ENCODE measurements at regions not wholly inside any gene's neighbourhood (a gene's known extent, or its start where the extent isn't known, plus 50 kb on each side); places are given as distances from the start of the nearest gene placed in this dataset.

GRCh38 chr6:119533603-119534279 is 184.2 kb upstream of the MAN1A1 start:
- intact Hi-C loops (cut with micrococcal nuclease) = loop anchor here (2.0 to 10.0 kb wide), 3 partner anchors 71 to 389 kb away; partner anchors contain the start of gene MAN1A1
- no peak overlapping the region for H3K27ac Mint-ChIP-seq
- H3K36me3 Mint-ChIP-seq = no peaks in the 10 kb centered on the region
- H3K27me3 Mint-ChIP-seq = peaks cover 7% of the 10 kb centered on the region
- ChIA-PET CTCF (no interaction called here), POLR2A (no interaction called here)
- no peak overlapping the region for H3K4me3 Mint-ChIP-seq
- H3K4me1 Mint-ChIP-seq (ENCODE audit: low read depth) = peaks cover 8% of the 10 kb centered on the region
- no peaks in the 10 kb centered on the region for H3K9me3 Mint-ChIP-seq
- DNase-seq = no peak

GRCh38 chr6:119527231-119527578 is 177.6 kb upstream of the MAN1A1 start:
- Mint-ChIP-seq H3K27me3 (peaks cover 13% of the 10 kb centered on the region), H3K4me3 (no peak overlapping the region), H3K27ac (no peak overlapping the region), H3K36me3 (no peaks in the 10 kb centered on the region), H3K9me3 (no peaks in the 10 kb centered on the region), H3K4me1 (ENCODE audit: low read depth) (no peaks in the 10 kb centered on the region)
- ChIA-PET POLR2A (no interaction called here), CTCF (no interaction called here)
- intact Hi-C loops (cut with micrococcal nuclease) = no loop called here
- DNase-seq = no peak

GRCh38 chr6:119526561-119527230 is 177.1 kb upstream of the MAN1A1 start:
- no peaks in the 10 kb centered on the region for H3K4me1 Mint-ChIP-seq (ENCODE audit: low read depth)
- ChIA-PET CTCF (interaction anchor here (0.6 kb wide), 1 partner anchor 328 kb away, joined by 5 read pairs; no protein-coding TSS in a partner anchor), POLR2A (no interaction called here)
- H3K4me3 Mint-ChIP-seq = no peak overlapping the region
- intact Hi-C loops (cut with micrococcal nuclease) = no loop called here
- DNase-seq = no peak
- no peak overlapping the region for H3K27ac Mint-ChIP-seq
- no peaks in the 10 kb centered on the region for H3K36me3 Mint-ChIP-seq
- H3K27me3 Mint-ChIP-seq = peaks cover 13% of the 10 kb centered on the region
- H3K9me3 Mint-ChIP-seq = no peaks in the 10 kb centered on the region

GRCh38 chr6:119524410-119524809 is 174.8 kb upstream of the MAN1A1 start:
- Mint-ChIP-seq H3K9me3 (no peaks in the 10 kb centered on the region), H3K4me3 (no peak overlapping the region), H3K4me1 (ENCODE audit: low read depth) (no peaks in the 10 kb centered on the region), H3K27ac (no peak overlapping the region), H3K36me3 (no peaks in the 10 kb centered on the region), H3K27me3 (peaks cover 8% of the 10 kb centered on the region)
- intact Hi-C loops (cut with micrococcal nuclease) = no loop called here
- CTCF ChIA-PET = no interaction called here
- POLR2A ChIA-PET = no interaction called here
- DNase-seq = no peak

GRCh38 chr6:119523556-119523955 is 174.0 kb upstream of the MAN1A1 start:
- POLR2A ChIA-PET = no interaction called here
- H3K27me3 Mint-ChIP-seq = peaks cover 7% of the 10 kb centered on the region

GRCh38 chr6:119521251-119521650 is 171.7 kb upstream of the MAN1A1 start:
- POLR2A ChIA-PET = no interaction called here
- DNase-seq = no peak
- H3K9me3 Mint-ChIP-seq = no peaks in the 10 kb centered on the region
- H3K27ac Mint-ChIP-seq = no peak overlapping the region
- H3K36me3 Mint-ChIP-seq = no peaks in the 10 kb centered on the region
- intact Hi-C loops (cut with micrococcal nuclease) = no loop called here
- H3K4me3 Mint-ChIP-seq = no peak overlapping the region
- H3K27me3 Mint-ChIP-seq = peaks cover 5% of the 10 kb centered on the region
- CTCF ChIA-PET = interaction anchor here (0.6 kb wide), 2 partner anchors 45 to 420 kb away, joined by 3 read pairs; no protein-coding TSS in a partner anchor
- H3K4me1 Mint-ChIP-seq (ENCODE audit: low read depth) = no peaks in the 10 kb centered on the region

More at GRCh38 chr6:119523556-119523955, 174.0 kb upstream of the MAN1A1 start:
- DNase-seq = no peak
- no peak overlapping the region for H3K27ac Mint-ChIP-seq
- CTCF ChIA-PET = no interaction called here
- no peaks in the 10 kb centered on the region for H3K36me3 Mint-ChIP-seq
- H3K4me3 Mint-ChIP-seq = no peak overlapping the region
- no peaks in the 10 kb centered on the region for H3K4me1 Mint-ChIP-seq (ENCODE audit: low read depth)
- intact Hi-C loops (cut with micrococcal nuclease) = no loop called here
- no peaks in the 10 kb centered on the region for H3K9me3 Mint-ChIP-seq

- Mint-ChIP-seq H3K4me3 (no peak overlapping the region), H3K36me3 (no peaks in the 10 kb centered on the region), H3K27me3 (peaks cover 6% of the 10 kb centered on the region), H3K27ac (no peak overlapping the region), H3K4me1 (ENCODE audit: low read depth) (no peaks in the 10 kb centered on the region), H3K9me3 (no peaks in the 10 kb centered on the region)
- CTCF ChIA-PET = no interaction called here
- intact Hi-C loops (cut with micrococcal nuclease) = no loop called here
- no peak for DNase-seq
- POLR2A ChIA-PET = no interaction called here
These were observed 167.9 kb upstream of the MAN1A1 start for GRCh38 chr6:119517428-119517827.

- no peak for DNase-seq
- POLR2A ChIA-PET = no interaction called here
- H3K27me3 Mint-ChIP-seq = peaks cover 6% of the 10 kb centered on the region
- H3K36me3 Mint-ChIP-seq = no peaks in the 10 kb centered on the region
- H3K4me1 Mint-ChIP-seq (ENCODE audit: low read depth) = no peaks in the 10 kb centered on the region
- intact Hi-C loops (cut with micrococcal nuclease) = no loop called here
- CTCF ChIA-PET = no interaction called here
- H3K27ac Mint-ChIP-seq = no peak overlapping the region
- H3K9me3 Mint-ChIP-seq = no peaks in the 10 kb centered on the region
- no peak overlapping the region for H3K4me3 Mint-ChIP-seq
These were observed 164.8 kb upstream of the MAN1A1 start for GRCh38 chr6:119514345-119514744.

GRCh38 chr6:119511024-119511423 is 161.5 kb upstream of the MAN1A1 start:
- Mint-ChIP-seq H3K36me3 (no peaks in the 10 kb centered on the region), H3K4me1 (ENCODE audit: low read depth) (no peaks in the 10 kb centered on the region), H3K27me3 (peaks cover 1% of the 10 kb centered on the region), H3K4me3 (no peak overlapping the region), H3K27ac (no peak overlapping the region), H3K9me3 (no peaks in the 10 kb centered on the region)
- ChIA-PET CTCF (no interaction called here), POLR2A (no interaction called here)
- intact Hi-C loops (cut with micrococcal nuclease) = no loop called here
- no peak for DNase-seq

- H3K27ac Mint-ChIP-seq = no peak overlapping the region
- H3K4me1 Mint-ChIP-seq (ENCODE audit: low read depth) = no peaks in the 10 kb centered on the region
- H3K4me3 Mint-ChIP-seq = no peak overlapping the region
- ChIA-PET POLR2A (no interaction called here), CTCF (interaction anchor here (0.5 to 1.0 kb wide), 2 partner anchors 100 to 562 kb away, joined by 3 to 4 read pairs; no protein-coding TSS in a partner anchor)
- H3K27me3 Mint-ChIP-seq = no peaks in the 10 kb centered on the region
- no peaks in the 10 kb centered on the region for H3K36me3 Mint-ChIP-seq
- DNase-seq = no peak
- intact Hi-C loops (cut with micrococcal nuclease) = no loop called here
- no peaks in the 10 kb centered on the region for H3K9me3 Mint-ChIP-seq
These were observed 160.7 kb upstream of the MAN1A1 start for GRCh38 chr6:119510246-119510645.

GRCh38 chr6:119506631-119507174 is 157.1 kb upstream of the MAN1A1 start:
- no peaks in the 10 kb centered on the region for H3K4me1 Mint-ChIP-seq (ENCODE audit: low read depth)
- no peaks in the 10 kb centered on the region for H3K9me3 Mint-ChIP-seq
- POLR2A ChIA-PET = no interaction called here
- intact Hi-C loops (cut with micrococcal nuclease) = no loop called here
- no peaks in the 10 kb centered on the region for H3K27me3 Mint-ChIP-seq
- CTCF ChIA-PET = no interaction called here
- H3K27ac Mint-ChIP-seq = no peak overlapping the region
- H3K36me3 Mint-ChIP-seq = no peaks in the 10 kb centered on the region
- DNase-seq = no peak
- no peak overlapping the region for H3K4me3 Mint-ChIP-seq

- intact Hi-C loops (cut with micrococcal nuclease) = no loop called here
- H3K27me3 Mint-ChIP-seq = peaks cover 1% of the 10 kb centered on the region
- H3K4me3 Mint-ChIP-seq = no peak overlapping the region
- POLR2A ChIA-PET = no interaction called here
- H3K36me3 Mint-ChIP-seq = no peaks in the 10 kb centered on the region
- CTCF ChIA-PET = no interaction called here
- no peaks in the 10 kb centered on the region for H3K4me1 Mint-ChIP-seq (ENCODE audit: low read depth)
- H3K27ac Mint-ChIP-seq = no peak overlapping the region
- DNase-seq = no peak
- H3K9me3 Mint-ChIP-seq = no peaks in the 10 kb centered on the region
These were observed 152.4 kb upstream of the MAN1A1 start for GRCh38 chr6:119501798-119502483.

All from activated CD4-positive, alpha-beta memory T cell treated with anti-CD3 and anti-CD28 coated beads for 36 hours (primary cell).